GM19240 (cell line): ENCODE measurements at regions not wholly inside any gene's neighbourhood (a gene's known extent, or its start where the extent isn't known, plus 50 kb on each side); places are given as distances from the start of the nearest gene placed in this dataset.

Source experiments
- DNase-seq: peaks from one replicate; pipeline ENCODE4 v3.0.0; 2011; ENCODE audit warnings: low spot score; ENCODE audit not compliant: insufficient read length

DNA sequence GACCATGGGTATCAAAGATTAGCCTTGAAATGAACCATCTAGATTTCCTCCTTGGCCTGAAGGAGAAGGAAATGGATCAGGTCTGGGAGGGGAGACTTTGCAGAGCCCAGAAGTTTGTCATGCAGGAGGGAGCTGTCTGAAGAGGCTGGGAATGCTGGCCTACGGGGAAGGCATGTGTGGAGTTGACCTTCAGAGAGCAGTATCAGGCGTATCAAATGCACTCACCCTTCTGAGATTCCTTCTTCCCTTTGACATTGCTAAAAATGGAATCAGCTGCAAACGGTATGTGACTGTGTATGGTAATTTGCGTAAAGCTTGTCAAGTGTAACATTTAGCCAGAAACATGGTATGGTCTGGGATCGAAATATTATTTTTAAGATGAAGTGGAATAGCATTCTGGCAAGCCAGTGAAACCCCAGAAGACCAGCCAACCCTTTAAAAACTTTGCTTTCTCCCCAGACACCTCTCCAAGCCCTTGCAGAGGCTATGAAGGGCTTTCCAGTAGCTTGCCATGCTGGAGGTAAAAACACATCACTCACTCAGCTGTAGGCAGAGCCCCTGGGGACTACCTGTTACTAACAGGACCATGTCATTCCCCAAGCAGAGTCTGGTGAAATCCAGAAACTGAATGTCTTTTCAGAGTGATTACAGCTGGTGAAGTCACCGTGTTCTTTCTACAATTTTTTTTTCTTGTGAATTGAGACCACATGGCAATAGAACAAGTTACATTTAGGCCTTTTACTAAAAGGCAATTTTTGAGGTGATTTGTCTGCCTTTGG lies 174.7 kb upstream of the SLC24A5 start:
- no peak for DNase-seq

DNA sequence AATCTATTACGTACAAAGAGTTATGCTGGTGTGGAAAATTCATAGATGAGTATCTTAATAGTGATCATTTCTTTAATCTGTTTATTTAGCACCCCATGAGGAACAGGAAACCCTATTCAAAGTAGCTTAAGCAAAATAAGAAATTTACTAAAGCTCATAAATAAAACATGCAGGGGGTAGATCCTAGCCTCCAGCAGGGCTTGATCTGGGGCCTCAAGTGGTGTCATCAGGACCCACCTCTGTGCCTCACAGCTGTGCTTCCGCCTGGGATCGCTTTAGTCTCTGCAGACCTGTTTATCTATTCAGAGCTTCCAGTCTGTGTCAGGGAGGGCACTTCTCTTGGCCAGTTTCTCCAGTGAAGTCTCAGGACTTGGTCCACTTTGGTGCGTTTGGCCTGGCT lies 171.0 kb upstream of the SLC24A5 start:
- no peak for DNase-seq

DNA sequence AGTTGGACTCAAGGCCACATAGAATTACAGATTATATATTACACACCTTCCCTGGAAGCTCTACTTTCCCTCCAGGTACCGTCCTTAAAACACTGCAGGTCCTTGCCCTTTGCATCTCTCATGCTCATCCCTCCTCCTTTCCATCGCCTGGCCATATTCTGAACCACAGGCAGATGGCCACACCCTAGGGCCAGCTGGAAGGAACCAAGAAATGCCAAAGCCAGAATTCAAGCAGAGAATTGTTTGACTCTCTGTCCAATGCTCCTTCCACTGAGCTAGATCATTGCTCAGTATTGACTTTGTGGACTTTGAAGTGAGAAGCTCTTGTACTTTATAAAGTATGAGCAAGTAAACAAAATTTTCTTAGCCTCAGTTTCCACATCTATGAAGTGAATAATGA lies 170.3 kb upstream of the SLC24A5 start:
- no peak for DNase-seq

DNA sequence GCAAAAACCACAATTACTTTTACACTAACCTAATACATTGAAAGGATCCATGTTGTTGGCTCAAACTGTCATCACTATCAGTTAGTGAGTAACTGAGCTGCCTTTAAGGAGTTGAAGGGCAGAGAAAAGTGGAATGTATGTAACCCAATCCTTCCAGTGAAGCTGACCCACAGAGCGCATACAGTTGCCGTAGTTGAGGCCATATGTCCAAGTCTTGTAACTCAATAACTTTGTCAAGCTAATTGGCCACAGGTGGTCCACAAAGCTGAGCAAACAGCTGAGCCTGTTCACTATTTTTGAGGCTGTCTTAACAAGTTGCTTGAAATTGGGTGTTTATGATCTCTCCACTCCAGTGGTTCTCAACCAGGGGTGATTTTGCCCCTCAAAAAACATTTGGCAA lies 169.0 kb upstream of the SLC24A5 start:
- no peak for DNase-seq

DNA sequence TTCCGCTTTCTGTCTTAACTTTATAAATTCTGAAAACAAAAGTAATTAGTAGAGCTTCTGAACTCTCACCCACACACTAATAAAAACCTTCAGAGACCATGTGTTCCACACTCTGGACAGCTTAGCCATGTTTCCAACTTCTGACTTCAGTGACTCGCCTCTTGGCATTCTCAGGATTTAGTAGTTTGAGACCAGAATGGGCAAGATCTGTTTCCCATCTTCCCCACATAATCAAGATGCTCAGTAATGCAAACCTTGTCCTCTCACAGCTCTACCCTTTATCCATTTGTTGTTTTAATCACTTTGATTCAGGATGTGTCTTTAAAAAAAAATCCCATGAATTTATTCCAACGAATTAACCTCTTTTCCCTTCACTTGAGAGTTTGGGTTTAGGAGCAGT lies 166.6 kb upstream of the SLC24A5 start:
- no peak for DNase-seq

DNA sequence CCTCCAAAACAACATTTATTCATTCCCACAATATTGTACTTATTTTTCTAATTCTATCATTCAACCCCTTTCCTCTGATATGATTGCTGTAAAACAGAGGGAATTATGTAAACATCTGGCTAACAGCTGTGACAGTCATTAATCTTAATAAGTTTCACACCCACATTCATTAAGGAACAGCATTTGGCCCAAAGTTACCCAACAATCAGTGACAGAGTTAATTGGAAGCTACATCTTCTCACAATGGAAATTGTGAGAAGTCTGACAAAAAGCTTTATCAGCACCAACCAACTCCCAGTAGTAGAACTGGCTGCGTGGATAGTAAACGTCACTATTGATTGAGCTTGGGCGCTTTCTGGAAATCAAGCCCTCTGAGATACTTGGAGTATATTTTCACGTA lies 165.8 kb upstream of the SLC24A5 start:
- no peak for DNase-seq

DNA sequence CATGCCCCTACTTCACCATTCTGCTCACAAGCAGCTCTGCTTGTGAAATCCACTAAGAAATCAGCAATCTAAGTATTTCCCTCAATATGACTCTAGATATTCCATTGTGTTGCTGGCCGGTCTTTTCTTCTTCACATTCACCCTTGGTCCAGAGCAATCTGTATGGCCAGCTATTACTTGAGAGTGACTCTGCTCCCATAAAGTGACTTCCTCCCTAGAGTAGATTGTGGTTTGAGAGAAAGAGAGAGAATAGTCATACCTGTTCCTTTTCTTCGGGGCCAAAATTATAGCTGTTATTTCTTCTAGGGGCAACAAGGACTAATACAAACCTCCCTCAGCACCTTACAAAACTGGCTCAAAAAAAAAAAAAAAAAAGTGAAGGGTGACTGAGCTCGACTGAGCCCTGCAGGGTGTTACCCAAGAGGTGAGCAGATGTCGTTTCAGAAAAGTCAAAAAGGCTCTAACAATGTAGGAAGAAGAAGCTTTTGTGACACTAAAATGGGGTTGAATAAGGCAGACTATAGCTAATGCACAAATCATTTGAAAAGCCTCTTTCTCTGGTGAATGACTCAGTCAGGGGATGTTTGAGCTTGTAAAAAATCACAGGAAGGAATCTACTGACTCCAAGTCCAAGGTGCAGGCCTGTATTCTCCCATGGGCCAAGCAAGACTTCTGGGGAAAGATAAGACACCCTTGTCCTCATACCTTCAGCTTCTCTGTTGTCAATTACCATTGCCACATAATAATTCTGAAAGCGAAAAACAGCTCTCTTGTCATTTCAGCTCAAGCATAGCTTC lies 161.0 kb upstream of the SLC24A5 start:
- no peak for DNase-seq

DNA sequence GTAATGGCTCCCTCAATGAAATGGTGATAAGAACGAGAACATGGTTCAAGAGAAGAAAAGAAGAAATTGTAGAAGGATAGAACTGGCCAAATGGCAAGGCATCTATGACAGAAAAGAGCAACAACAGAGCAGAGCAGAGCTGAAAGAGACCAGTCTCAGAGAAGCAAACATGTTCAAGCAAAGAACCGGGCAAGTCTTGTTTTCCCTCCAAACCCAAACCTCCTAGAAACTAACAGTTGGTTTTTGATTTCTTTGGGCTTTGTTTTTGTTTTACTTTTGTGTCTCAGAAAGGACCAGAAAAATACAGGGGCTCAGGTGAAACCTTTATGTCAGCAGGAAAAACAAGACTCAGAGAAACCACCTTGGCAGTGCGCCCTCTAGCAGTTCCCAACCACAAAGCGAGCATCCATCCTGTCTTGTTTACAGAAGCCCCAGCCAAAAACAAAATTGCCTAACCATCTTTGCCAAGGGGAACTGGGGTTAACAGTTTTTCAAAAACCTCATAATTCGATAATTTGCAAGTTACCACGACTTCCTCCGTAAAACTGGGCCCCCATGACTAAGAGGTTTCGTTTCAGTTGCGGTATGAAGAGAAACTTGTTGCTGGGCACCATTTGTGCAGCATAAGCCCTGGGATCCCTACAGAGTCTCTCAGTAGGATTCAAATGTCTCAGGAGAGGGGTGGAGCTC lies 159.2 kb upstream of the SLC24A5 start:
- DNase-seq = peak; percentile 51

DNA sequence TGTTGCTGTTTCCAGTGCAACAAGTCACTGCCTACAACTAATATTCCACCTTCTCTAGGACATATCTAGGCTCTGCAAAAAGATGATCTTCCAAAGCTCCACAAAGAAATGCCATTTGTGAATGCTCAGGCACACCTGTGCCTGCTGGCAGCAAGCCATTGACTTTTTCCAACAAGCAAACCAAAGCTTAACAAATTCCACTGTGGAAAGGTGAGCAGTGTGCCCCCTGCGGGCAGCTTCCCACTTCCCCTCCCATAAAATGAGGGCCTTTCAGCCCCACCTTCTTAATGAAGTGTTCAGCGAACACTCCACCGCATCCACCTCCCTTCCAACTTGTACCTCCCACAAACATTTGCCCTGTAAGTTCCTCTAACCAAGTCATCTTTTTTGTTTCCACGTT lies 157.5 kb upstream of the SLC24A5 start:
- no peak for DNase-seq

DNA sequence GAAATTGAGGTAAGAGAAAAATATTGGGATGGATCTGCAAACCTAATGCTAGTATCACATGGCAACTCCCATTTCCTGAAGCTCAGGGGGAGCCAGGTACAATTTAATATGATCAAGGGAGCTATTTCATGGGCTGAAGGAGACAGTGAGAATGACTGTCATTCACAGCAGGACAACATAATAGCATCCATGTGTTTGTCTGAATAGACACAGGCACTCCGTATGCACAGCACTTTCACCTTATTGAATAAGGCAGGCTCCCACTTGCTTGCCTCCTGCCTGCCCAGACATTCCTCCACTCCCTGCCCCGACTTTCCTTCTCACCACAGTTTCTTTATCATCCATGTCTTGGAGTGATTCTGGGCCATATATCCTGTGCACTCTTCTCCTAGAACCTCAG lies 156.6 kb upstream of the SLC24A5 start:
- DNase-seq = no peak

DNA sequence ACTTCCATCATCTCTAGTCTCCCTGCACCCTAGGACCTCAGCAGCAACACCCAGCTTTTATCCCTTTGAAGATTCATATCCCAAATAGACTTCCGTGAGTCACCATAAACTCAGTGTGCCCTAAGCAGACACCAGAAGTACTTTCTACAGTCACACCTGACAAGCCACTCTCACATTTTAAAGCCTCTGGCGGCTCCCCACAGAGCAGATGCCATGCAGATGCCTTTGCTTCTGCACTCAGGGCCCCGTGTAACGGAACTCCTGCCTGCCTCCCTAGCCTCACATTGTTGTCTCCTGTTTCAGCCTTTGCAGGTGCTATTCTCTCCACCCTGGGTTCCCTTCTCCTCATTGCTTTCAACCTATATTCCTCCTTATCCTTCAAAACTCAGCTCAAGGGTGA lies 155.5 kb upstream of the SLC24A5 start:
- DNase-seq = no peak

DNA sequence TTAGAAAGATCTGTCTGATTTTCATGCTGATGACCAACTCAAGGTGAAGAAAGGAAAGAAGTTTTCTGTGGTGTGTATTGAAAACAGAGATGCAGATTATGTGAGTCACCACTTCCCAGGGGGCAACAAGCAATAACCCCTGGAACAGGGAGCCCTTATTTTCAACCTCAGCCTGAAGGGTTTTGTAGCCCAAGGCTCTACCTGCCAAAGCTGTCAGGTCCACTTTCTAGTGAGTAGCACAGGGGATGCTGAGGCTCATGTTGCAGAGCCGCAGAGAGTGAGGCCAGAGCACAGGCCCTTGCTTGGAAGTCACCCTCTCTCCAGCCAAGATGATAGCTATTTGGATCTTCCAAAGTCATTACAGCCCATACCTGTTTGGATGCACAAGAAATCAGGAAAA lies 152.2 kb upstream of the SLC24A5 start:
- no peak for DNase-seq

DNA sequence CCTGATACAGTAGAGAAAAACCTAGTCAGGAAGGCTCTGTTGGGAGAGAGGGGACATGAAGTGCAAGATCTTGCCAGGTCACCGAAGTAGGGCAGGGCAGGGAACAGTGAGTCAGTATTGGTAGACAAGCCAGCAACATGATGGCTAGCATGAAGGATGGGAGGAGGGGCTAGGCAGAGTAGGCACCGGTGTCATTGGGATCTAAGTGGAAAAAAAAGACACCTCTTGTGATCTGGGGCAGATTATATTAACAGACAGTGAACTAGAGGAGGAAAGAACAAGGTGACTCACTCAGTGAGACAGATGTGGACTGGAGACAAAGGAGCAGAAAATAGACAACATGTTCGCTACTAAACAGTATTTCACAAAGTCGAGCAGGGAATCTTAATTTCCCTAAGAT lies 149.2 kb upstream of the SLC24A5 start:
- DNase-seq = no peak

DNA sequence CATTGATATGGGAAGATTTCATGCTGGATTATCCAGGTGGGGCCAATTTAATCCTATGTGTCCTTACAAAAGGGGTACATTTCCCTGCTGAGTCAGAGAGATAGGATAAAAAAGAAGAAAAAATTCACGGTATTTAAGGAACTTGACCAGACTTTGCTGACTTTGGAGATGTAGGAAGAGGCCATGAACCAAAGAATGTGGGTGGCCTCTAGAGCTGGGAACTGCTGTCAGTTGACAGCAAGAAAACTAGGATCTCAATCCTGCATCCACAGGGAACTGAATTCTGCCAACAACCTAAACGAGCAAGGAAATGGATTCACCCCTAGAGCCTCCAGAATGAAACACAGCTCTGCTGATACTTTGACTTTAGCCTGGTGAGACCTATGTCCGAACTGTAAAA lies 148.1 kb upstream of the SLC24A5 start:
- DNase-seq = no peak

DNA sequence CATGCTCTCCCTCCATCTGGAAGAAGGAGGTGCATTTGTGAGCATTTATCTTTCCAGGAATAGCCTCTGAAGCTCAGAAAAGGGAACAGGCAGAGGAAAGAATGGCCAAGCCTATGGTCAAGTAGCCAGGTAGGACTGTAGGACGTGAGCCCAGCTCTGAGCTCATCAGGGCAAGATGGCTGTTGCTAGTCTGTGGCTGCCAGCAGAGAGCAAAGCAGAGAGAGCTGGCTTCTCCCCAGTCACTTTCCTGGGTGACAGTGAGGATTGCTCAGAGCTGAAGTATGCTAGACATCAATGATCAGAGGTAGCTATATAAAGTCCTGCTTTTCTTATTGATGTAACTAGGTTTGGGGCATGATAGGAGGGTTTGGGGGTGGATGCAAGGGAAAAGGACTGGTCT lies 146.1 kb upstream of the SLC24A5 start:
- no peak for DNase-seq

DNA sequence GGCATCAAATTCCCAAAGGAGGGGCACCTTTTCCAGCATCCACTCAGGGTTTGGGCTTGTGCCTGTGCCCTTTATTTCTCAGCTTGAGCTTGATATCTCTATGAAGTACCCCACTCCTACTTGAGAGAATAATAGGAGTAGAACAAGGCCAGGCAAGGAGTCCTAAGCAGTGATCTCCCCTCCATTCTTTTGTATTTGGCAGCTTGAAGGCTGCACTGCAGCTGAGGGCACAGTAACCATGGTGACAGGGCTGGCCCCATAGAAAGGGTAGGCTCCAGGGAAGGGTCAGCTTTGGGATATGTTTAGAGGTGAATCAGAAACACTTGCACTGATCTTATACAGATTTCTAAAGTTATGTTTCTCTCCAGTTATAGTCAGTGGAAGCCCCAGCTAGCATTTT lies 145.4 kb upstream of the SLC24A5 start:
- DNase-seq = no peak

DNA sequence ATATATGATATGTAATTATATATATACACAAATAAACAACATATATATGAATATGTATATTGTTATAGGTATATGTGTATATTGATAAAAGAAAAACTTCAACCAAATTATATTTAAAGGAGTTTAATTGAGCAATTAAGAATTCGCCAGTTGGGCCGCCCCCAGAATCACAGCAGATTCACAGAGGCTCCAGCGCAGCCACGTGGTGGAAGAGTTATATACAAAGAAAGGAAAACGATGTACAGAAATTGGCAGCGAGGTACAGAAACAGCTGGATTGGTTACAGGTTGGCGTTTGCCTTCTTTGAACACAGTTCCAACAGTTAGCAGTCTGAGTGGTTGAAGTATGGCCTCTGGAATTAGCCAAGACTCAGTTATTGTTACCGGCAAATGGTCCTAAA lies 137.3 kb upstream of the SLC24A5 start:
- no peak for DNase-seq

DNA sequence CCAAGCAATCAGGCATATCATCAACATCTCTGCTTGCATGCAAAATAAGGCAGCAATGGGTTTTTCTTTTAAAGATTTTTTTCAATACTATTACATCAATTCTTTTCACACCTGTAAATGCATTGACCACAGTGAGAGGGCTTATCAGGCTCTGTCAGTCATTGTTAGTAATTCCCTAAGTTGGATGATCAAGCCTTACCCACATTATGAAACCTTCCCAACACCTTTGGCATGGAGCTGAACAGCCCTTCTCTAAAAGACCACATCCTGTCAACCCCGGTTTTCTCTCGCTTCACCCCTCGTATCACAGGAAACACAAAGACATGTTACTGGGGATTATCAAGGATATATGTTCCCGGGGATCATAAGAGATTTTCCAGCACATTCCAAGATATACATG lies 135.2 kb upstream of the SLC24A5 start:
- no peak for DNase-seq

DNA sequence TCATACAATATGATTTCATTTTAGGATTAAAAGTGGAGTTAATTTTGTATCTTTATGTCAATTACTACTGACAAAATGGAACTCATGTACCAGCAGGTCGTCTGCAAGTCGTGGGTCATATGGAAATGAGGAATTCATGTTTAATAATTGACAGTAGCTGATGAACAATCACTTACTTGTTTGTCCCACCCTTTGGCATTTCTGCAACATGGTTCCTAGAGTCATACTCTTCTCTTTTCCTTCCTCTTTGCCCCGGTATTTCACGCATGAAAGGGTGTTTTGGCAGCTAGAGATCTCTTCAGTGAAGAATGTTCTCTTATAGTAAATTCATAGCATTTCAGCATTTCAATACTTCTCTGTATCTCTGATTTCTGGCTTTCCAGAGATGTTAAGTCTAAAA lies 133.3 kb upstream of the SLC24A5 start:
- no peak for DNase-seq

DNA sequence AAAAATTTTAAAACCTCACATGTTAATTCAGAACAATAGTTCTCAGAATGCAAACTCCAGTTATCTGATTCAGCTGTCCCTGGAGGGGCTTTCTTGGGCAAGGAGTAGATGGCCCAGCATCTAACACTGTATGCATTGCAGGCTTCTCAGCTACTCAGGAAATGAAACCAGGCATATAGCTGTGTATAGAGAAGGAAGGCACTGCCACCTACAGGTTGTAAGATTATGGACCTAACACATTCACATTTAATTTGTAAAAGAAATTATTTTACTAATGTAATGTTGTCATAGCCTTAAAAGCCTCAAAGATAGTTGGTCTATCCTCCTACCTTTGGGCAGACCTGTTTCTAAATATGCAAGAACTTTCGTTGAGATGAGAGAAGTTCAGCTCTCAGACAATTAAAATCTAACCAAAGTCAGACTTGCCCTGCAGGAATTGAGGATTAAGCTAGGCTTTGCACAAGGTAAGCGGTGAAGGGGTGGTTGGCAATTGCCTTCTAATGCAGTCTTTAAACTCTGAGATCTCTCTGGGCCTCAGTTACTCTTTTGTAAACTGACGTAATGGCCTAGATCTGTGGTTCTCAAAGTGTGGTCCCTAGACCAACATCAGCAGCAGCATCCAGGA lies 132.8 kb upstream of the SLC24A5 start:
- DNase-seq = peak; percentile 31

DNA sequence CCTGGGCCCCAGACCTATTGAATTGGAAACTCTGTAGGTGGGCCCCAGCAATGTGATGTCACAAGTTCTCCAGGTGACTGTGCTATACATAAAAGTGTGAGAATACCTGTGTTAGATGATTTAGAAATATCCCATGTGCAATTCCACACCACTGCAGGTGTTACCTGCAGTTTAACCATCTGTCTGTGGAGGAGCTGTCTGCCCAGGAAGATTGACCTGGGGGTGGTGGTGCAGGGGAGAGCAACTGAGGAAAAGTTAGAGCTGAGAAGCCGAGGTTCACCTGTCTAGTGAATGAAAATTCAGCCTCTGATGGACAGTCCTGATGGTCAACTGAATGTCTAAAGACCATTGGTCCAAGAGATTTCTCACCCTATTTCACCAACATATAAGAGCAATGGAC lies 132.2 kb upstream of the SLC24A5 start:
- no peak for DNase-seq

DNA sequence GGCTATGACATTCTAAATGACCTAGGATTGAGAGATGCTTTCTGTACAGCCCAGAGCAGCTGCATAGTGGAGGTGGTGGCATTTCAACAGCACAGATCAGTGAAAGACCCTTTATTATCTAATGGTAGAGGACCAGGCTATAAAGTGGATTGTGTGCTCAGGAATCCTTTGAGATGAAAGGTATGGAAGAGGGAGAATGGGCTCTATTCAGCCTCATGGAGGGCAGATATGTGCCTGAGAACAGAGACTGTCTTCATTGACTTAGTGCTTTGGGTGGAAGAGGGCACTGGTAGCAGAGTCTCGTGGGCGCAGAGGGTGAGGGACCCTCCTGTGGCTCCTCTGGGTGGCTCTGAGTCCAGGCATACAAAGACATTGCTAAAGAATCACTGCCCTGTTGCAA lies 130.0 kb upstream of the SLC24A5 start:
- DNase-seq = no peak
